ENCODE measurements at regions not wholly inside any gene's neighbourhood (a gene's known extent, or its start where the extent isn't known, plus 50 kb on each side); places are given as distances from the start of the nearest gene placed in this dataset.

DNA sequence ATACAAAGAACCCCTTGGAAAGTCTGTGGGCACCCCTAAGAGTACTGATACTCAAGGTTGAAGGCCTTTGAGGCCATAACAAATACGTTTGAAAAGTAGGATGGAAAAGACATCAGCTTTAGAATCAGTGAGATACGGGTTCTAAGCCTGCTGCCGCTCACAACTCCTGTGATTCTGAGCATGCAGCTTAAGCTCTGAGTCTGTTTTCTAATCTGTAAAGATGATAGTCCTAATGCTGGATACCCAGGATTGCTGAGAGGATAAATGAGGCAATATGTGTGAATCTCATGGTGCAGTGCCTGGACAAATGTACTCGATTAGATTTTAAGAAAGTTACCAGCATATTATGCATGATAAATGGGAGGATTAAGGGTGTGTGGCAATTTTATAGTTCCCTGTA, 321.0 kb upstream of the HSF2 start:
- Histone ChIP-seq H3K27me3 (no peaks in the 10 kb centered on the region), H3K36me3 (no peaks in the 10 kb centered on the region), H3K4me1 (no peaks in the 10 kb centered on the region), H3K9me3 (no peaks in the 10 kb centered on the region), H3K27ac (no peak overlapping the region), H3K4me3 (no peak overlapping the region)
- TF ChIP-seq POLR2A (IDR thresholded peaks at IDR 0.05) (no peak), EP300 (IDR thresholded peaks at IDR 0.05) (no peak)
- 77% methylated on average over 4 of the region's 4 CpGs for WGBS
- DNase-seq (ENCODE audit: low spot score in 2 of 2), result no peak

DNA sequence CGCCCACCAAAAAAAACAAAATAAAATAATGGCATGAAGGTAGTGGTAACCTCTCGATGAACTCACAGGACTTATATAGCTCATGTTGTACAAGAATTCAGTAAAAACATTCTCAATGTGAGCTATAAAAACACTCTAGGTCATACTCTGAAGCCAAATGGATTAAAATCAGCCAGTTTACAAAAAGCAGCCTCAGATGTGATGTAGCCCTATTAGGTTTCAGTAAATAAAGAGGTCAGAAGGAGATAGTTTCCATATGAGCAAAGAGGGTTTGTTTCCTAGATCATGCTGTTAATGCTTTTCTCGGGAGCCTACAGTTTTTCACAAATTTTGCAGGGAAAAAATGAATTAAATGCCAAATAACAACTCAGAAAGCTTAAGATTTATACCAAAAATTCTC, 319.5 kb upstream of the HSF2 start:
- DNase-seq (ENCODE audit: low spot score in 2 of 2), result no peak
- no peaks in the 10 kb centered on the region for H3K9me3 ChIP-seq
- no peak overlapping the region for H3K27ac ChIP-seq
- H3K4me3 ChIP-seq, result no peak overlapping the region
- TF ChIP-seq POLR2AphosphoS5 (IDR thresholded peaks at IDR 0.05) (no peak), EP300 (IDR thresholded peaks at IDR 0.05) (no peak), POLR2A (IDR thresholded peaks at IDR 0.05) (no peak)
- TF ChIP-seq, protein P1, sequence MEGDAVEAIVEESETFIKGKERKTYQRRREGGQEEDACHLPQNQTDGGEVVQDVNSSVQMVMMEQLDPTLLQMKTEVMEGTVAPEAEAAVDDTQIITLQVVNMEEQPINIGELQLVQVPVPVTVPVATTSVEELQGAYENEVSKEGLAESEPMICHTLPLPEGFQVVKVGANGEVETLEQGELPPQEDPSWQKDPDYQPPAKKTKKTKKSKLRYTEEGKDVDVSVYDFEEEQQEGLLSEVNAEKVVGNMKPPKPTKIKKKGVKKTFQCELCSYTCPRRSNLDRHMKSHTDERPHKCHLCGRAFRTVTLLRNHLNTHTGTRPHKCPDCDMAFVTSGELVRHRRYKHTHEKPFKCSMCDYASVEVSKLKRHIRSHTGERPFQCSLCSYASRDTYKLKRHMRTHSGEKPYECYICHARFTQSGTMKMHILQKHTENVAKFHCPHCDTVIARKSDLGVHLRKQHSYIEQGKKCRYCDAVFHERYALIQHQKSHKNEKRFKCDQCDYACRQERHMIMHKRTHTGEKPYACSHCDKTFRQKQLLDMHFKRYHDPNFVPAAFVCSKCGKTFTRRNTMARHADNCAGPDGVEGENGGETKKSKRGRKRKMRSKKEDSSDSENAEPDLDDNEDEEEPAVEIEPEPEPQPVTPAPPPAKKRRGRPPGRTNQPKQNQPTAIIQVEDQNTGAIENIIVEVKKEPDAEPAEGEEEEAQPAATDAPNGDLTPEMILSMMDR (IDR thresholded peaks at IDR 0.05), result no peak
- WGBS, result 88% methylated on average over 3 of the region's 3 CpGs
- no peaks in the 10 kb centered on the region for H3K27me3 ChIP-seq
- no peaks in the 10 kb centered on the region for H3K4me1 ChIP-seq
- no peaks in the 10 kb centered on the region for H3K36me3 ChIP-seq

DNA sequence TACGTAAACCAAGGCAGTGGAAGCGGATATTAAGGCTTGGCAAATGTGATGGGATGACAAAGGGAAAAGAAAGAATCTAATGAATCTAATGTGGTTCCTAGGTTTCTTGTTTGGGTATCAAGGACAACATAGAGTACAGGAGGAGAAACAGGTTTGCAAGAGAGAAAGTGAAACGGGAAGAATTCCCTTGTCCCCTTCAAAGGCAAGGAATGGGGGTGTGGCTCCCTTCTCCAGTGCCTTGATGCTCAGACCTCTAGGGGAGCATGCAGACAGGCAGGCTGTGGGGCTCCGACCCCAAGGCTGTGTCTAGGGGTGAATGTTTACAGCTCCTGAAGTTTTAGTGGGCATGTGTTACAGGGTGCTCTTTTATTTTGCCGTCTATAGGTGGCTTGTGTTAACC, 317.5 kb upstream of the HSF2 start:
- 76% methylated on average over 5 of the region's 5 CpGs for WGBS
- DNase-seq (ENCODE audit: low spot score in 2 of 2), result no peak
- TF ChIP-seq EP300 (IDR thresholded peaks at IDR 0.05) (no peak), POLR2A (IDR thresholded peaks at IDR 0.05) (no peak), POLR2AphosphoS5 (IDR thresholded peaks at IDR 0.05) (no peak)
- TF ChIP-seq, protein P1 (IDR thresholded peaks at IDR 0.05), result no peak
- Histone ChIP-seq H3K36me3 (no peaks in the 10 kb centered on the region), H3K4me1 (no peaks in the 10 kb centered on the region), H3K9me3 (no peaks in the 10 kb centered on the region), H3K27ac (no peak overlapping the region), H3K27me3 (no peaks in the 10 kb centered on the region), H3K4me3 (no peak overlapping the region)

DNA sequence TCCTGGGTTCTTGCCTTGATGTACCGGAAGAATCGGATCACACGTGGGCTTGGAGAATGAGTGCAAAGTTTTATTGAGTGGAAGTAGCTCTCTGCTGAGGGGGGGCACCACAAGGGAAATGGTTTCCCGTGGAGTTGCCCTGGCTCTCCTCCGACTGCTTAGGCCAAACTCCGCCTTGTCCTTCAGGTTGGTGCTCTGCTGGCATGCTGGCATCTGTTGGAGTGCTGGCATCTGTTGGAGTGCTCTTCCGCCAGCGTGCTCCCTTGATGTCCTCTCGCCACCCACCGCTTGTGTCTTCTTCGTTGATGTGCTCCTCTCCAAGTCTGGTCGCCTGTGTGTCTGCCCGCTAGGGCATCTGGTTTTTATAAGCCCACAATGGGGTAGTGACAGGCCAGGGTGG, 317.1 kb upstream of the HSF2 start:
- H3K27ac ChIP-seq, result no peak overlapping the region
- DNase-seq (ENCODE audit: low spot score in 2 of 2), result no peak
- H3K27me3 ChIP-seq, result no peaks in the 10 kb centered on the region
- WGBS, result 95% methylated on average over 13 of the region's 13 CpGs
- H3K4me3 ChIP-seq, result no peak overlapping the region
- H3K4me1 ChIP-seq, result no peaks in the 10 kb centered on the region
- H3K36me3 ChIP-seq, result no peaks in the 10 kb centered on the region
- TF ChIP-seq, protein P1 (IDR thresholded peaks at IDR 0.05), result no peak
- no peak for TF ChIP-seq POLR2AphosphoS5 (IDR thresholded peaks at IDR 0.05)
- no peak for TF ChIP-seq EP300 (IDR thresholded peaks at IDR 0.05)
- TF ChIP-seq POLR2A (IDR thresholded peaks at IDR 0.05), result no peak
- no peaks in the 10 kb centered on the region for H3K9me3 ChIP-seq

DNA sequence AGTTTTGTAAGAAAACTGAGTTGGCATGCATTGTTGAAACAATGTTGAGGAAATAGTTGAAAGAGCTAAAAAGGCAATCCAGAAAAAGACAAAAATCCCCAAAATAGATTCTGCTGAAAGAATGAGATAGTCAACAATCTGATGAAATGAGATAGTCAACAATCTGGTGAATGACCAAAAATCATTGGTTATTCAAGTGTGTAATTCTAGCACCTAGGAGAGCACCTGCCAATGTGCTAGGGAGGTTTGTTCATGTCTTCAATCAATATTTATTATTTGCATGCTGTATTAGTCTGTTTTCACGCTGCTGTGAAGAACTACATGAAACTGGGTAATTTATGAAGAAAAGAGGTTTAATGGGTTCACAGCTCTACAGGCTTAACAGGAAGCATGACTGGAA, 307.1 kb upstream of the HSF2 start:
- Histone ChIP-seq H3K36me3 (no peaks in the 10 kb centered on the region), H3K4me3 (no peak overlapping the region), H3K9me3 (no peaks in the 10 kb centered on the region), H3K4me1 (no peaks in the 10 kb centered on the region), H3K27ac (no peak overlapping the region), H3K27me3 (no peaks in the 10 kb centered on the region)
- WGBS, result 93% methylated on average over 1 of the region's 1 CpG
- no peak for DNase-seq (ENCODE audit: low spot score in 2 of 2)
- no peak for TF ChIP-seq POLR2AphosphoS5 (IDR thresholded peaks at IDR 0.05)
- TF ChIP-seq, protein P1 (IDR thresholded peaks at IDR 0.05), result no peak
- TF ChIP-seq POLR2A (IDR thresholded peaks at IDR 0.05), result no peak
- no peak for TF ChIP-seq EP300 (IDR thresholded peaks at IDR 0.05)

DNA sequence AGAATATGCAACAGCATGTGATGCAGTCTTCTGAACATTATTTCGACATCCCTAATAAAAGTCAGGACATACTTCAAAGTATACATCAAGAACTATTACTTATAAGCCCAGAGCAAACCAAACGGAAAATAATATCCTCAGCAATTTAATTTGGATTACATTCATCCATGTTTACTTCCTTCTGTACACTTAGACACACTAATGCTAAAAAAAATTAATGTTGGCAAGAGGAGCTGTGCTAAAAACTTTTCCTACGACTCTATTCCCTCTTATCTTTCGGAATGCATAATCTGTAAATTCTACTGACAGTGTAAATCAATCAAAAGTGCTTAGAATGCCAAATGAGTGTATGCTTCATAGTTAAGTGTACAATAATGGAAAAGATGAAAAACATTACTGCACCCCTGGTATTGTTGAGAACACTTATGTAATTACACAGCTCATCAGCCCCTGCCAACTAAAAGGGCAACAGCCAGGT, 301.2 kb upstream of the HSF2 start:
- H3K4me3 ChIP-seq, result no peak overlapping the region
- no peak overlapping the region for H3K27ac ChIP-seq
- 36% methylated on average over 4 of the region's 4 CpGs for WGBS
- no peaks in the 10 kb centered on the region for H3K9me3 ChIP-seq
- no peaks in the 10 kb centered on the region for H3K27me3 ChIP-seq
- TF ChIP-seq POLR2AphosphoS5 (IDR thresholded peaks at IDR 0.05), result no peak
- TF ChIP-seq, protein P1 (IDR thresholded peaks at IDR 0.05), result no peak
- no peaks in the 10 kb centered on the region for H3K36me3 ChIP-seq
- no peak for DNase-seq (ENCODE audit: low spot score in 2 of 2)
- H3K4me1 ChIP-seq, result no peaks in the 10 kb centered on the region

All from suprapubic skin (tissue), 4 donors.